ENCODE measurements at regions not wholly inside any gene's neighbourhood (a gene's known extent, or its start where the extent isn't known, plus 50 kb on each side); places are given as distances from the start of the nearest gene placed in this dataset.

DNA sequence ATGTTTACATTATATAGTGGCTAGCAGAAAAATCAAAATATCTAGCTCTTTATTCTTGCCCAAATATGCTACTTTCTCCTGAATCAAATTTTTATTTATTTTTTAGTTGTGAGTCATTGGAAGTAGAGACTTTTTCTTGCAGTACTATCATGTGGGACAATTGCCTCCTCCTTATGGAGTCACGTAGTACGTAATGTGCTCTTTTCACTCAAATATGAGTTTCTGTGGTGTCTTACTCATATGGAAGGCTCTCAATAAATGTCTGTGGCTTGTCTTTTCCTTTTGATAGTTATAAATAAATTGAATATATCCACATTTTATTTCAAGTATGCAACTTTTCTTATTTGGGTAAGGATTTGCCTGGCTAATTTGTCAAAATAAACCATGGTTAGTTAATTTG, 1411.0 kb upstream of the SLC10A2 start:
- TF ChIP-seq FEZF1 (tag by site-specific recombination; IDR thresholded peaks at IDR 0.05) (no peak), ZNF600 (tag by site-specific recombination; IDR thresholded peaks at IDR 0.05) (no peak), ZNF169 (tag by site-specific recombination; IDR thresholded peaks at IDR 0.05) (no peak), ZNF121 (tag by site-specific recombination; IDR thresholded peaks at IDR 0.05) (no peak), ZNF311 (tag by site-specific recombination; IDR thresholded peaks at IDR 0.05; ENCODE audit: borderline replicate concordance) (no peak)
- TF ChIP-seq, protein P1, sequence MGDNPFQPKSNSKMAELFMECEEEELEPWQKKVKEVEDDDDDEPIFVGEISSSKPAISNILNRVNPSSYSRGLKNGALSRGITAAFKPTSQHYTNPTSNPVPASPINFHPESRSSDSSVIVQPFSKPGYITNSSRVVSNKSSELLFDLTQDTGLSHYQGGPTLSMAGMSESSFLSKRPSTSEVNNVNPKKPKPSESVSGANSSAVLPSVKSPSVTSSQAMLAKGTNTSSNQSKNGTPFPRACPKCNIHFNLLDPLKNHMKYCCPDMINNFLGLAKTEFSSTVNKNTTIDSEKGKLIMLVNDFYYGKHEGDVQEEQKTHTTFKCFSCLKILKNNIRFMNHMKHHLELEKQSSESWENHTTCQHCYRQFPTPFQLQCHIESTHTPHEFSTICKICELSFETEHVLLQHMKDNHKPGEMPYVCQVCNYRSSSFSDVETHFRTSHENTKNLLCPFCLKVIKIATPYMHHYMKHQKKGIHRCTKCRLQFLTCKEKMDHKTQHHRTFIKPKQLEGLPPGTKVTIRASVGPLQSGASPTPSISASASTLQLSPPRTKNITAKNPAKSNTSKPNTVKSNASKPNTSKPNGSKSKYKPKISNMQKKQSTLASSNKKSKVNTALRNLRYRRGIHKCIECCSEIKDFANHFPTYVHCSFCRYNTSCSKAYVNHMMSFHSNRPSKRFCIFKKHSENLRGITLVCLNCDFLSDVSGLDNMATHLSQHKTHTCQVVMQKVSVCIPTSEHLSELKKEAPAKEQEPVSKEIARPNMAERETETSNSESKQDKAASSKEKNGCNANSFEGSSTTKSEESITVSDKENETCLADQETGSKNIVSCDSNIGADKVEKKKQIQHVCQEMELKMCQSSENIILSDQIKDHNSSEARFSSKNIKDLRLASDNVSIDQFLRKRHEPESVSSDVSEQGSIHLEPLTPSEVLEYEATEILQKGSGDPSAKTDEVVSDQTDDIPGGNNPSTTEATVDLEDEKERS (tag by site-specific recombination; IDR thresholded peaks at IDR 0.05), result no peak
